ENCODE measurements at regions not wholly inside any gene's neighbourhood (a gene's known extent, or its start where the extent isn't known, plus 50 kb on each side); places are given as distances from the start of the nearest gene placed in this dataset.

GRCh38 chr2:6557737-6558136, 308.0 kb downstream of the CMPK2 start:
- no peak for DNase-seq

GRCh38 chr2:6562771-6563170, 302.9 kb downstream of the CMPK2 start:
- DNase-seq, result no peak

GRCh38 chr2:6564326-6564725, 301.4 kb downstream of the CMPK2 start:
- no peak for DNase-seq

GRCh38 chr2:6574121-6574520, 291.6 kb downstream of the CMPK2 start:
- DNase-seq, result no peak

GRCh38 chr2:6576302-6576701, 289.4 kb downstream of the CMPK2 start:
- no peak for DNase-seq

GRCh38 chr2:6577960-6578359, 287.7 kb downstream of the CMPK2 start:
- no peak for DNase-seq

- DNase-seq, result no peak
These were observed 287.3 kb downstream of the CMPK2 start for GRCh38 chr2:6578416-6578815.

GRCh38 chr2:6579281-6579680, 286.4 kb downstream of the CMPK2 start:
- DNase-seq, result no peak

- DNase-seq, result no peak
These were observed 284.7 kb downstream of the CMPK2 start for GRCh38 chr2:6580982-6581381.

- DNase-seq, result no peak
These were observed 276.6 kb downstream of the CMPK2 start for GRCh38 chr2:6589150-6589549.

- no peak for DNase-seq
These were observed 275.3 kb downstream of the CMPK2 start for GRCh38 chr2:6590442-6590841.

- DNase-seq, result no peak
These were observed 263.2 kb downstream of the CMPK2 start for GRCh38 chr2:6602471-6602870.

- no peak for DNase-seq
These were observed 259.7 kb downstream of the CMPK2 start for GRCh38 chr2:6605836-6606505.

- no peak for DNase-seq
These were observed 247.9 kb downstream of the CMPK2 start for GRCh38 chr2:6617794-6618193.

- no peak for DNase-seq
These were observed 247.5 kb downstream of the CMPK2 start for GRCh38 chr2:6618201-6618600.

GRCh38 chr2:6623746-6624145, 242.0 kb downstream of the CMPK2 start:
- no peak for DNase-seq

GRCh38 chr2:6626401-6627012, 239.2 kb downstream of the CMPK2 start:
- DNase-seq, result no peak

- DNase-seq, result no peak
These were observed 238.4 kb downstream of the CMPK2 start for GRCh38 chr2:6627316-6627715.

GRCh38 chr2:6630209-6630608, 235.5 kb downstream of the CMPK2 start:
- no peak for DNase-seq

- no peak for DNase-seq
These were observed 230.4 kb downstream of the CMPK2 start for GRCh38 chr2:6635296-6635695.

- DNase-seq, result no peak
These were observed 228.4 kb downstream of the CMPK2 start for GRCh38 chr2:6637330-6637729.

GRCh38 chr2:6639929-6640620, 225.6 kb downstream of the CMPK2 start:
- no peak for DNase-seq

GRCh38 chr2:6640621-6641015, 225.1 kb downstream of the CMPK2 start:
- DNase-seq, result no peak

GRCh38 chr2:6641956-6642355, 223.8 kb downstream of the CMPK2 start:
- DNase-seq, result no peak

Data from NCI-H2081 treated with DMSO at 0.1 percent for 48 hours (cell line).